ENCODE measurements at regions not wholly inside any gene's neighbourhood (a gene's known extent, or its start where the extent isn't known, plus 50 kb on each side); places are given as distances from the start of the nearest gene placed in this dataset.

DNA sequence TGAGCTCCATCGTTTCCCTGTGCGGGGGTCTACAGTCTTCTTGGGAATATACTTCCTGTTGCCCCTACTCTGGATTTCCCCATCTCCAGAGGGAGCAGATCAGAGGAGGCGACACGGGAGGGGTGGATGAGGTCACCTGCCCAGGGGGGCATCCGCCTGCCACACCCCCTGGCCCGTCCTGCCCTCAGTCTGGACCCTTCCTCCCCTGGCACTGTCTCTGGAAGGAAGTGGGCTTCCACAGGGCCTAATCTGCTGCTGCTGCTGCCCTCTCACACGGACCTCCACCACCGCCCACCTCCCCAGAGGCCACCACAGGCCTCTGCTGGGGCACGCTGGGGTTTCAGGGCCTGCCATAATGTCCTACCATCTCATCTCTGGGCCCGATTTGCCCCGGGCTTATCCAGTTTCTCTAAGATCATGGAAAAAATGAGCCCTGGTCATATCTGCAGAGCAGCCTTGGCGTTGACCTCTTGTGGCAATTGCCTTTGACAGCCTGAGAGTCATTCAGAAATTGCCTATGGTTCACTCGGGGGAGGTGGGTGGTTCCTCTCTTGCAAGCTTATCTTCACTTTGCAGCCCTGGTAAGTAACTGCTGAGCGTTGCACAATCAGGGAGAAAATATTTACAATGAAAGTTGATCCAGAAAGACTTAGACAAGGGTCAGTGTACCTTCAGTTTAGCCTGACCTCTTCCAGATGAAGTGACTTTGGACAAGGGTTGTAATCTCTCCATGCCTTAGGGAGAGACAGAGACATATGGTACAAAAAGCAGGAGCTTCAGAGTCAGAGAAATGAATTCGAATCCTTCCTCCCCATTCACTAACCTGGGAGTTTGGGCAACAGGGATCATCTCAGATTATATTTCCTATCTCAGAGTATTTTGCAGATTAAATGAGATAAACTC is 252.4 kb downstream of the TOMM20 start (continued):
- TF ChIP-seq, protein P1, sequence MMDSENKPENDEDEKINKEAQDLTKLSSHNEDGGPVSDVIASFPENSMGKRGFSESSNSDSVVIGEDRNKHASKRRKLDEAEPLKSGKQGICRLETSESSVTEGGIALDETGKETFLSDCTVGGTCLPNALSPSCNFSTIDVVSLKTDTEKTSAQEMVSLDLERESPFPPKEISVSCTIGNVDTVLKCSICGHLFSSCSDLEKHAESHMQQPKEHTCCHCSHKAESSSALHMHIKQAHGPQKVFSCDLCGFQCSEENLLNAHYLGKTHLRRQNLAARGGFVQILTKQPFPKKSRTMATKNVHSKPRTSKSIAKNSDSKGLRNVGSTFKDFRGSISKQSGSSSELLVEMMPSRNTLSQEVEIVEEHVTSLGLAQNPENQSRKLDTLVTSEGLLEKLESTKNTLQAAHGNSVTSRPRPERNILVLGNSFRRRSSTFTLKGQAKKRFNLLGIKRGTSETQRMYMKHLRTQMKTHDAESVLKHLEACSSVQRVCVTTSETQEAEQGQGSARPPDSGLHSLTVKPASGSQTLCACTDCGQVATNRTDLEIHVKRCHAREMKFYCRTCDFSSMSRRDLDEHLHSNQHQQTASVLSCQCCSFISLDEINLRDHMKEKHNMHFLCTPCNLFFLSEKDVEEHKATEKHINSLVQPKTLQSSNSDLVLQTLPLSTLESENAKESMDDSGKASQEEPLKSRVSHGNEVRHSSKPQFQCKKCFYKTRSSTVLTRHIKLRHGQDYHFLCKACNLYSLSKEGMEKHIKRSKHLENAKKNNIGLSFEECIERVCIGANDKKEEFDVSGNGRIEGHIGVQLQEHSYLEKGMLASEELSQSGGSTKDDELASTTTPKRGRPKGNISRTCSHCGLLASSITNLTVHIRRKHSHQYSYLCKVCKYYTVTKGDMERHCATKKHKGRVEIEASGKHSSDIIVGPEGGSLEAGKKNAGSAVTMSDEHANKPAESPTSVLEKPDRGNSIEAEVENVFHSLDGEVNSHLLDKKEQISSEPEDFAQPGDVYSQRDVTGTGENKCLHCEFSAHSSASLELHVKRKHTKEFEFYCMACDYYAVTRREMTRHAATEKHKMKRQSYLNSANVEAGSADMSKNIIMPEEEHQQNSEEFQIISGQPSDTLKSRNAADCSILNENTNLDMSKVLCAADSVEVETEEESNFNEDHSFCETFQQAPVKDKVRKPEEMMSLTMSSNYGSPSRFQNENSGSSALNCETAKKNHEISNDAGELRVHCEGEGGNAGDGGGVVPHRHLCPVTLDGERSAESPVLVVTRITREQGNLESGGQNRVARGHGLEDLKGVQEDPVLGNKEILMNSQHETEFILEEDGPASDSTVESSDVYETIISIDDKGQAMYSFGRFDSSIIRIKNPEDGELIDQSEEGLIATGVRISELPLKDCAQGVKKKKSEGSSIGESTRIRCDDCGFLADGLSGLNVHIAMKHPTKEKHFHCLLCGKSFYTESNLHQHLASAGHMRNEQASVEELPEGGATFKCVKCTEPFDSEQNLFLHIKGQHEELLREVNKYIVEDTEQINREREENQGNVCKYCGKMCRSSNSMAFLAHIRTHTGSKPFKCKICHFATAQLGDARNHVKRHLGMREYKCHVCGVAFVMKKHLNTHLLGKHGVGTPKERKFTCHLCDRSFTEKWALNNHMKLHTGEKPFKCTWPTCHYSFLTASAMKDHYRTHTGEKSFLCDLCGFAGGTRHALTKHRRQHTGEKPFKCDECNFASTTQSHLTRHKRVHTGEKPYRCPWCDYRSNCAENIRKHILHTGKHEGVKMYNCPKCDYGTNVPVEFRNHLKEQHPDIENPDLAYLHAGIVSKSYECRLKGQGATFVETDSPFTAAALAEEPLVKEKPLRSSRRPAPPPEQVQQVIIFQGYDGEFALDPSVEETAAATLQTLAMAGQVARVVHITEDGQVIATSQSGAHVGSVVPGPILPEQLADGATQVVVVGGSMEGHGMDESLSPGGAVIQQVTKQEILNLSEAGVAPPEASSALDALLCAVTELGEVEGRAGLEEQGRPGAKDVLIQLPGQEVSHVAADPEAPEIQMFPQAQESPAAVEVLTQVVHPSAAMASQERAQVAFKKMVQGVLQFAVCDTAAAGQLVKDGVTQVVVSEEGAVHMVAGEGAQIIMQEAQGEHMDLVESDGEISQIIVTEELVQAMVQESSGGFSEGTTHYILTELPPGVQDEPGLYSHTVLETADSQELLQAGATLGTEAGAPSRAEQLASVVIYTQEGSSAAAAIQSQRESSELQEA (IDR thresholded peaks at IDR 0.05; ENCODE audit: low read depth), result 0 out of 2 replicates have a peak, but pooled peaks have one; percentile 14
- TF ChIP-seq UBTF (IDR thresholded peaks at IDR 0.05; ENCODE audit: borderline replicate concordance in 1 of 2, low read depth in 2 of 2, low read length in 2 of 2) (peak; percentile 60 to 67; a peak in 2 of 4 replicates), ZNF436 (CRISPR knock-in tag; IDR thresholded peaks at IDR 0.05) (no peak; the same call in 1 of the 2 replicates), NFIX (CRISPR knock-in tag; IDR thresholded peaks at IDR 0.05; ENCODE audit: low read depth) (0 out of 2 replicates have a peak, but pooled peaks have one; percentile 20), KAT2B (IDR thresholded peaks at IDR 0.05; ENCODE audit: low read depth, low read length) (no peak), ZC3H11A (IDR thresholded peaks at IDR 0.05; ENCODE audit: low read depth, low read length) (no peak), KDM2B (CRISPR knock-in tag; IDR thresholded peaks at IDR 0.05) (0 out of 2 replicates have a peak, but pooled peaks have one; percentile 14), GABPB2 (CRISPR knock-in tag; conservative IDR thresholded peaks at IDR 0.05) (no peak; the same call in 1 of the 2 replicates), NFE2L1 (tag; IDR thresholded peaks at IDR 0.05; ENCODE audit: borderline replicate concordance, low read depth) (no peak), ZNF717 (CRISPR knock-in tag; IDR thresholded peaks at IDR 0.05) (no peak), BRD4 (IDR thresholded peaks at IDR 0.05) (no peak; the same call in 1 of the 2 replicates), TCF7 (IDR thresholded peaks at IDR 0.05; ENCODE audit: borderline replicate concordance) (0 out of 2 replicates have a peak, but pooled peaks have one; percentile 84), RB1 (IDR thresholded peaks at IDR 0.05; ENCODE audit: low read depth) (0 out of 2 replicates have a peak, but pooled peaks have one; percentile 26)
- TF ChIP-seq, protein P2, sequence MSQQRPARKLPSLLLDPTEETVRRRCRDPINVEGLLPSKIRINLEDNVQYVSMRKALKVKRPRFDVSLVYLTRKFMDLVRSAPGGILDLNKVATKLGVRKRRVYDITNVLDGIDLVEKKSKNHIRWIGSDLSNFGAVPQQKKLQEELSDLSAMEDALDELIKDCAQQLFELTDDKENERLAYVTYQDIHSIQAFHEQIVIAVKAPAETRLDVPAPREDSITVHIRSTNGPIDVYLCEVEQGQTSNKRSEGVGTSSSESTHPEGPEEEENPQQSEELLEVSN (IDR thresholded peaks at IDR 0.05; ENCODE audit: borderline replicate concordance in 1 of 2, extremely low read depth in 1 of 2, insufficient read depth in 1 of 2, insufficient read length in 1 of 2, low read depth in 1 of 2, low read length in 1 of 2, poor library complexity in 1 of 2, severe bottlenecking in 1 of 2), result no peak

Data from K562 (cell line).